ENCODE measurements at regions not wholly inside any gene's neighbourhood (a gene's known extent, or its start where the extent isn't known, plus 50 kb on each side); places are given as distances from the start of the nearest gene placed in this dataset.

- Histone ChIP-seq H3K9me3 (ENCODE audit: low read length) (no peaks in the 10 kb centered on the region), H3K4me2 (ENCODE audit: low read length) (no peak overlapping the region), H3K27me3 (ENCODE audit: insufficient read depth, low read length) (no peaks in the 10 kb centered on the region), H3K9me2 (ENCODE audit: low read depth, low read length) (no peaks in the 10 kb centered on the region), H2AFZ (ENCODE audit: low read length) (no peak overlapping the region), H3K36me3 (ENCODE audit: insufficient read depth, low read length) (no peaks in the 10 kb centered on the region), H3K9ac (ENCODE audit: low read length) (no peak overlapping the region), H3K79me2 (ENCODE audit: insufficient read depth, low read length) (no peaks in the 10 kb centered on the region), H3K4me3 (ENCODE audit: low read depth, low read length, poor library complexity, severe bottlenecking) (no peak overlapping the region), H3K27ac (ENCODE audit: low read depth, low read length, poor library complexity, severe bottlenecking) (no peak overlapping the region), H3K4me1 (ENCODE audit: insufficient read depth, low read length, severe bottlenecking) (no peaks in the 10 kb centered on the region), H4K20me1 (ENCODE audit: insufficient read depth, low read length) (no peaks in the 10 kb centered on the region), H3F3A (ENCODE audit: insufficient read depth, low read length) (no peaks in the 10 kb centered on the region)
- TF ChIP-seq CTCF (IDR thresholded peaks at IDR 0.05; ENCODE audit: low read length) (no peak), EZH2 (IDR thresholded peaks at IDR 0.05; ENCODE audit: borderline replicate concordance, low read length) (no peak)
Measured at GRCh38 chr18:47632970-47633635, 297.4 kb downstream of the SMAD2 start.

GRCh38 chr18:47628893-47629292, 301.6 kb downstream of the SMAD2 start:
- Histone ChIP-seq H3K9ac (ENCODE audit: low read length) (no peak overlapping the region), H3K9me2 (ENCODE audit: low read depth, low read length) (no peaks in the 10 kb centered on the region), H3K4me2 (ENCODE audit: low read length) (no peak overlapping the region), H3K9me3 (ENCODE audit: low read length) (no peaks in the 10 kb centered on the region), H3K4me1 (ENCODE audit: insufficient read depth, low read length, severe bottlenecking) (no peaks in the 10 kb centered on the region), H3K27ac (ENCODE audit: low read depth, low read length, poor library complexity, severe bottlenecking) (no peak overlapping the region), H4K20me1 (ENCODE audit: insufficient read depth, low read length) (no peaks in the 10 kb centered on the region), H3K4me3 (ENCODE audit: low read depth, low read length, poor library complexity, severe bottlenecking) (no peak overlapping the region), H3K27me3 (ENCODE audit: insufficient read depth, low read length) (no peaks in the 10 kb centered on the region), H3K79me2 (ENCODE audit: insufficient read depth, low read length) (no peaks in the 10 kb centered on the region), H2AFZ (ENCODE audit: low read length) (no peak overlapping the region), H3F3A (ENCODE audit: insufficient read depth, low read length) (no peaks in the 10 kb centered on the region), H3K36me3 (ENCODE audit: insufficient read depth, low read length) (no peaks in the 10 kb centered on the region)
- no peak for TF ChIP-seq EZH2 (IDR thresholded peaks at IDR 0.05; ENCODE audit: borderline replicate concordance, low read length)
- no peak for TF ChIP-seq CTCF (IDR thresholded peaks at IDR 0.05; ENCODE audit: low read length)

DNA sequence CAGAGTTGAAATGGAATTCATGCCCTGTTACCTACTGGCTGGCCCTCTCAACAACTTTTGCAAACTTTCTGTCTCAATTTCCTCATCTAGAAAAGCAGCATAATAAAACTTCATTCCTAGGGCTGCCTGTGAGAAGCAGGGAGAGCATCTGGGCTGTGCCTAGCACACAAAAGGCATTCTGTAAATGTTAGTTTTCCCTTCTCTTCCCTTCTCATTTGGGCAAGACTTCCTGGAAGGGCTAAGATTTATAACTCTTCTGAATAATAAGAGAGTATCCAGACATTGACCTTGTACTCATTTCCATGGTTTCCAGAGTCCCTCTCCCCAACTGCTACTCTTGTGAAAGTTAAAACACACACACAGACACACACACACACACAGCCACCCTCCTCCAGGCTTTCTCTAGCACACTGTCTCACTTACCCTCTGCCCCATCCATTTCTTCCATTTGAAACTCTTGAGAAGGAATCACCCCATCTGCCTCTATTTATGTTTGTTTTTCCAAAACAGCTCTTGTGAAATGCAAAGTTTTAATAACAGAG, 302.1 kb downstream of the SMAD2 start:
- no peaks in the 10 kb centered on the region for H3K27me3 ChIP-seq (ENCODE audit: insufficient read depth, low read length)

More for the DNA sequence above, 302.1 kb downstream of the SMAD2 start:
- Histone ChIP-seq H3K79me2 (ENCODE audit: insufficient read depth, low read length) (no peaks in the 10 kb centered on the region), H3K27ac (ENCODE audit: low read depth, low read length, poor library complexity, severe bottlenecking) (no peak overlapping the region), H3K9ac (ENCODE audit: low read length) (no peak overlapping the region), H3K36me3 (ENCODE audit: insufficient read depth, low read length) (no peaks in the 10 kb centered on the region), H4K20me1 (ENCODE audit: insufficient read depth, low read length) (no peaks in the 10 kb centered on the region), H3K4me3 (ENCODE audit: low read depth, low read length, poor library complexity, severe bottlenecking) (no peak overlapping the region), H3K4me2 (ENCODE audit: low read length) (no peak overlapping the region), H3F3A (ENCODE audit: insufficient read depth, low read length) (no peaks in the 10 kb centered on the region), H3K4me1 (ENCODE audit: insufficient read depth, low read length, severe bottlenecking) (no peaks in the 10 kb centered on the region), H3K9me3 (ENCODE audit: low read length) (no peaks in the 10 kb centered on the region), H2AFZ (ENCODE audit: low read length) (no peak overlapping the region), H3K9me2 (ENCODE audit: low read depth, low read length) (no peaks in the 10 kb centered on the region)
- TF ChIP-seq EZH2 (IDR thresholded peaks at IDR 0.05; ENCODE audit: borderline replicate concordance, low read length) = no peak
- no peak for TF ChIP-seq CTCF (IDR thresholded peaks at IDR 0.05; ENCODE audit: low read length)

Data from OCI-LY1 (cell line).